Fibroblast of pulmonary artery (primary cell): ENCODE measurements at regions not wholly inside any gene's neighbourhood (a gene's known extent, or its start where the extent isn't known, plus 50 kb on each side); places are given as distances from the start of the nearest gene placed in this dataset.
A peak's percentile ranks its signal among the peaks of the same experiment; 100 is the strongest.

Experiments
- DNase-seq: peaks from one replicate; pipeline ENCODE4 v3.0.0-alpha.2; 2010; ENCODE audit warnings: low read depth
- H3K4me3 ChIP-seq: replicated peaks from 2 replicates; pipeline ENCODE4 v1.5.1; 2011; ENCODE audit warnings: low read depth, mild to moderate bottlenecking, control low read depth, low read length, moderate library complexity
- CTCF ChIP-seq: IDR thresholded peaks from 2 replicates; pipeline ENCODE4 v1.5.1; 2011; ENCODE audit warnings: mild to moderate bottlenecking, control low read depth, low read length, inconsistent platforms; ENCODE audit errors: missing control alignments

DNA sequence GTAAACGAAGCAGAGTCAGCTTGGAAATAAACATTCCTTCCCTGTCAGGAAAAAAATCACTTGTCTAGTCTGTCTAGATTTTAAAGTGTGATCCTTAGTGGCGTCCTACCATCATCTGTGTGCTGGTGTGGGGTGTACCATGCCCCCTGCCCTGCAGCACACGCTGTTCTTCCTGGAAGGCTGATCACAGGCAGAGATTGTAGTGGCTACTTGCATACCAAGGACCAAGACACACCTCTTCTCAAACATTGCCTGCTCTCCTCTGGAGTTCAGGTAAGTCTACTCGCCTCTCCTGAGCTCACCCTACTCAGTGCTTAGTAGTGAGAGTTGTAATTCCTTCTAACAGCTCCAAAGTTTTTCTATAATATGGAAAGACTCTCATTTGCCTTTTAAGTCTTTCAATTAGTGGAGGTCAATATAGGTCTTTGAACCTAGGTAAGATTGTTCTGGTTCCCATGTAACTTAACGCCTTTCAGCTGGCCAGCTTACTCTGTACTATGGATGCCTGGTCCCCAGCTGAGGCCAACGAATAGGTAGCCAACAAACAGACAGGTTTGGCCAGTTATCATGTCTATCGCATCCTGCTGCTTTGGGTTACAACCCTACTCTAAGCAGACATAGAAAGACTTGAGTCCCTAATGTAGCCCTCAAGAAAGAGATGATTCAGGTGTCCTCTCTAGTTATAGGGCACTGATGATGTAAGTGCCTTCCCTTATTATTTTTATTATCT lies 55.4 kb downstream of the XCL1 start:
- no peak for TF ChIP-seq CTCF
- no peak overlapping the region for H3K4me3 ChIP-seq
- no peak for DNase-seq

- no peak for TF ChIP-seq CTCF
- no peak for DNase-seq
- H3K4me3 ChIP-seq, result no peak overlapping the region
These were observed 58.6 kb downstream of the XCL1 start for GRCh38 chr1:168634951-168635532.

- no peak for TF ChIP-seq CTCF
- H3K4me3 ChIP-seq, result no peak overlapping the region
- peak; percentile 25 for DNase-seq
These were observed 59.8 kb downstream of the XCL1 start for GRCh38 chr1:168636200-168636599.

DNA sequence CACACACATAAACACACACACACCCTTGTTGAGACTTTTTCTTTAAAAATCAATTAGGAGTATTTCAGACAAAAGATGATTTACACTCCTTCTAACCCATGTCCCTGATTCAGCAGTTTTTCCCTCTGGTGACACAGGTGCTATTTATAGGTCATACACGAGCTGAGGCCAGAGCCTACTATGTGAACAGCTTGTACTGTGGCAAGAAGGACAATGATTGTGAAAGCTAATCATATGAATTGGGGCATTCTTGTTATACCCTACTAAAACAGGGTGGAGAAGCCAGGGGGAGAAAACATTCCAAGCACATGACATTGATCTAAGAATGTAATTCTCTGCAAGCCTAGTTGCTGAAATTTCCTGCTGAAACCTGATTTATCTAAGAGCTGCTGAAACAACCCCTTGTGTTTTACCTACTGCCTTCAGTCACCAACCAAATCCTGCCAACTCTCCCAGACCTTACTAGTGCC lies 60.3 kb downstream of the XCL1 start:
- DNase-seq, result peak; percentile 71
- TF ChIP-seq CTCF, result no peak
- H3K4me3 ChIP-seq, result no peak overlapping the region

GRCh38 chr1:168637350-168637991 lies 61.1 kb downstream of the XCL1 start:
- DNase-seq, result peak; percentile 61
- peak; percentile 77 for TF ChIP-seq CTCF

GRCh38 chr1:168638884-168639283 lies 62.5 kb downstream of the XCL1 start:
- H3K4me3 ChIP-seq, result no peak overlapping the region
- no peak for DNase-seq
- no peak for TF ChIP-seq CTCF

More at GRCh38 chr1:168637350-168637991, 61.1 kb downstream of the XCL1 start:
- no peak overlapping the region for H3K4me3 ChIP-seq

- DNase-seq, result no peak
- no peak overlapping the region for H3K4me3 ChIP-seq
- no peak for TF ChIP-seq CTCF
These were observed 63.8 kb downstream of the XCL1 start for GRCh38 chr1:168640182-168640581.
